ENCODE measurements at regions not wholly inside any gene's neighbourhood (a gene's known extent, or its start where the extent isn't known, plus 50 kb on each side); places are given as distances from the start of the nearest gene placed in this dataset.

GRCh38 chr5:2163940-2164490 is 281.3 kb upstream of the IRX4 start:
- Histone ChIP-seq H3K4me3 (ENCODE audit: low read length) (no peak overlapping the region), H3K27ac (ENCODE audit: low read length) (no peak overlapping the region), H3K27me3 (ENCODE audit: control insufficient read depth, insufficient read depth, low read length) (peaks cover 15% of the 10 kb centered on the region), H3K9me3 (replicated peaks; ENCODE audit: control insufficient read depth, low read depth, low read length) (no peaks in the 10 kb centered on the region), H3K36me3 (ENCODE audit: control insufficient read depth, insufficient read depth, low read length) (no peaks in the 10 kb centered on the region), H3K4me1 (ENCODE audit: control insufficient read depth, insufficient read depth, low read length) (no peaks in the 10 kb centered on the region)
- DNase-seq: no peak
- 63% methylated on average over 14 of the region's 16 CpGs for WGBS (ENCODE audit: insufficient coverage)

- Histone ChIP-seq H3K27ac (ENCODE audit: low read length) (no peak overlapping the region), H3K9me3 (replicated peaks; ENCODE audit: control insufficient read depth, low read depth, low read length) (no peaks in the 10 kb centered on the region), H3K4me3 (ENCODE audit: low read length) (no peak overlapping the region), H3K4me1 (ENCODE audit: control insufficient read depth, insufficient read depth, low read length) (no peaks in the 10 kb centered on the region), H3K27me3 (ENCODE audit: control insufficient read depth, insufficient read depth, low read length) (peaks cover 13% of the 10 kb centered on the region), H3K36me3 (ENCODE audit: control insufficient read depth, insufficient read depth, low read length) (no peaks in the 10 kb centered on the region)
- DNase-seq: no peak
- 84% methylated on average over 20 of the region's 20 CpGs for WGBS (ENCODE audit: insufficient coverage)
Measured at GRCh38 chr5:2163060-2163856, 280.5 kb upstream of the IRX4 start.

DNA sequence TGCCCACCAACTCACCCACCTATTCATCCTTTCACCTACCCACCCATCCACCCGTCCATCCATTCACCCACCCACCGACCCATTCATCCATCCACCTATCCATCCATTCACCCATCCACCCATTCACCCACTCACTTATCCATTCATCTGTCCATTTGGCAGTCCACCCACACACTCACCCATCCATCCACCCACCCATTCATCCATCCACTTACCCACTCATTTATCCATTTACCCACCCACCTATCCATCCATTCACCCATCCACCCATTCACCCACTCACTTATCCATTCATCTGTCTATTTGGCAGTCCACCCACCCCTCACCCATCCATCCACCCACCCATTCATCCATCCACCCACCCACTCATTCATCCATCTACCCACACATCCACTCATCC is 278.1 kb upstream of the IRX4 start:
- no peak for DNase-seq
- Histone ChIP-seq H3K27me3 (ENCODE audit: control insufficient read depth, insufficient read depth, low read length) (peaks cover 5% of the 10 kb centered on the region), H3K9me3 (replicated peaks; ENCODE audit: control insufficient read depth, low read depth, low read length) (no peaks in the 10 kb centered on the region), H3K4me1 (ENCODE audit: control insufficient read depth, insufficient read depth, low read length) (no peaks in the 10 kb centered on the region), H3K36me3 (ENCODE audit: control insufficient read depth, insufficient read depth, low read length) (no peaks in the 10 kb centered on the region), H3K27ac (ENCODE audit: low read length) (no peak overlapping the region), H3K4me3 (ENCODE audit: low read length) (no peak overlapping the region)
- 88% methylated on average over 2 of the region's 2 CpGs for WGBS (ENCODE audit: insufficient coverage)

- no peak overlapping the region for H3K4me3 ChIP-seq (ENCODE audit: low read length)
- H3K27ac ChIP-seq (ENCODE audit: low read length): no peak overlapping the region
- no peaks in the 10 kb centered on the region for H3K9me3 ChIP-seq (replicated peaks; ENCODE audit: control insufficient read depth, low read depth, low read length)
- no peak for DNase-seq
- no peaks in the 10 kb centered on the region for H3K27me3 ChIP-seq (ENCODE audit: control insufficient read depth, insufficient read depth, low read length)
- H3K36me3 ChIP-seq (ENCODE audit: control insufficient read depth, insufficient read depth, low read length): no peaks in the 10 kb centered on the region
- 74% methylated on average over 5 of the region's 9 CpGs for WGBS (ENCODE audit: insufficient coverage)
- H3K4me1 ChIP-seq (ENCODE audit: control insufficient read depth, insufficient read depth, low read length): no peaks in the 10 kb centered on the region
Measured at GRCh38 chr5:2158767-2159166, 276.0 kb upstream of the IRX4 start.

- no peaks in the 10 kb centered on the region for H3K4me1 ChIP-seq (ENCODE audit: control insufficient read depth, insufficient read depth, low read length)
- no peak overlapping the region for H3K4me3 ChIP-seq (ENCODE audit: low read length)
- DNase-seq: no peak
- no peaks in the 10 kb centered on the region for H3K27me3 ChIP-seq (ENCODE audit: control insufficient read depth, insufficient read depth, low read length)
- WGBS (ENCODE audit: insufficient coverage): 70% methylated on average over 4 of the region's 5 CpGs
- H3K27ac ChIP-seq (ENCODE audit: low read length): no peak overlapping the region
- H3K36me3 ChIP-seq (ENCODE audit: control insufficient read depth, insufficient read depth, low read length): no peaks in the 10 kb centered on the region
- H3K9me3 ChIP-seq (replicated peaks; ENCODE audit: control insufficient read depth, low read depth, low read length): no peaks in the 10 kb centered on the region
Measured at GRCh38 chr5:2158109-2158508, 275.4 kb upstream of the IRX4 start.

- no peaks in the 10 kb centered on the region for H3K4me1 ChIP-seq (ENCODE audit: control insufficient read depth, insufficient read depth, low read length)
- WGBS (ENCODE audit: insufficient coverage): 78% methylated on average over 9 of the region's 9 CpGs
- no peak for DNase-seq
Measured at GRCh38 chr5:2157372-2157771, 274.6 kb upstream of the IRX4 start.

DNA sequence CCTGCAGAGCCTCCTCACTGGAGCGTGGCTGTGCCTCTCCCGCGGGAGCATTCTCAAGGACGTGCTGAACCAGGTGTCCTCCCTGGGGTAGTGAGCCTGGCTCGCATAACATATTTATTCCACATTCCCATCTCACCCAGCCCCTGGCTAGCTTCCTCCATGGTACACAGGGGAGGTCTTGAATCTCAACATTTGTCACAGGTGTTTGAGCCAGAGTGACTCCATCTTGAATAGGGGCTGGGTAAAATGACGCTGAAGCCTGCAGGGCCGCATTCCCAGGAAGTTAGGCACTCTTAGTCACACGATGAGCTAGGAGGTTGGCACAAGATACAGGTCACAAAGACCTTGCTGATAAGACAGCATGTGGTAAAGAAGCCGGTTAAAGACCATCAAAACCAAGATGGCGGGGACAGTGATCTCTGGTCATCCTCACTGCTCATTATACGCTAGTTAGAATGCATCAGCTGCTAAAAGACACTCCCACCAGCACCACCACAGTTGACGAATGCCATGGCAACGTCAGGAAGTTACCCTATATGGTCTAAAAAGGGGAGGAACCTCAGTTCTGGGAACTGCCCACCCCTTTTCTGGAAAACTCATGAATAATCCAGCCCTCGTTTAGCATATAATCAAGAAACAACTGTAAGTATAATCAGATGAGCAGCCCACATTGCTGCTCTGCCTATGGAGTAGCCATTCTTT is 273.8 kb upstream of the IRX4 start:
- Histone ChIP-seq H3K27me3 (ENCODE audit: control insufficient read depth, insufficient read depth, low read length) (no peaks in the 10 kb centered on the region), H3K9me3 (replicated peaks; ENCODE audit: control insufficient read depth, low read depth, low read length) (no peaks in the 10 kb centered on the region), H3K36me3 (ENCODE audit: control insufficient read depth, insufficient read depth, low read length) (no peaks in the 10 kb centered on the region), H3K4me1 (ENCODE audit: control insufficient read depth, insufficient read depth, low read length) (no peaks in the 10 kb centered on the region), H3K27ac (ENCODE audit: low read length) (no peak overlapping the region), H3K4me3 (ENCODE audit: low read length) (no peak overlapping the region)
- 90% methylated on average over 9 of the region's 14 CpGs for WGBS (ENCODE audit: insufficient coverage)
- no peak for DNase-seq

More at GRCh38 chr5:2157372-2157771, 274.6 kb upstream of the IRX4 start:
- no peak overlapping the region for H3K27ac ChIP-seq (ENCODE audit: low read length)
- no peaks in the 10 kb centered on the region for H3K9me3 ChIP-seq (replicated peaks; ENCODE audit: control insufficient read depth, low read depth, low read length)
- no peaks in the 10 kb centered on the region for H3K36me3 ChIP-seq (ENCODE audit: control insufficient read depth, insufficient read depth, low read length)
- no peak overlapping the region for H3K4me3 ChIP-seq (ENCODE audit: low read length)
- H3K27me3 ChIP-seq (ENCODE audit: control insufficient read depth, insufficient read depth, low read length): no peaks in the 10 kb centered on the region

GRCh38 chr5:2155556-2155955 is 272.8 kb upstream of the IRX4 start:
- Histone ChIP-seq H3K9me3 (replicated peaks; ENCODE audit: control insufficient read depth, low read depth, low read length) (no peaks in the 10 kb centered on the region), H3K27ac (ENCODE audit: low read length) (no peak overlapping the region), H3K4me3 (ENCODE audit: low read length) (no peak overlapping the region), H3K36me3 (ENCODE audit: control insufficient read depth, insufficient read depth, low read length) (no peaks in the 10 kb centered on the region), H3K4me1 (ENCODE audit: control insufficient read depth, insufficient read depth, low read length) (no peaks in the 10 kb centered on the region), H3K27me3 (ENCODE audit: control insufficient read depth, insufficient read depth, low read length) (no peaks in the 10 kb centered on the region)
- 90% methylated on average over 18 of the region's 18 CpGs for WGBS (ENCODE audit: insufficient coverage)
- DNase-seq: no peak

DNA sequence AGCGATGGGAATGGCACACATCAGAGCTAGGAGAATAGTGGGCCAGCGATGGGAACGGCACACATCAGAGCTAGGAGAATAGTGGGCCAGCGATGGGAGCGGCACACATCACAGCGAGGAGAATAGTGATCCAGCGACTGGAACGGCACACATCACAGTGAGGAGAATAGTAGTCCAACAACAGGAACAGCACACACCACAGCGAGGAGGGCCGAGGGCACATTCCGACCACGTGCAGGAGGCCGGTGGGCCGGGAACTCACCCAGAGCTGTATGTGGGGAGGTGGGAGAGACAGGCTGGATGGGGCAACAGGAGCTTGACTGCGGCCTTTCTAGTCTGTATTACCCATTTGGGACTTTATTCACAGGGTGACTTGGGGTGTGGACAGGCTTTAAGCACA is 271.1 kb upstream of the IRX4 start:
- Histone ChIP-seq H3K27me3 (ENCODE audit: control insufficient read depth, insufficient read depth, low read length) (peaks cover 7% of the 10 kb centered on the region), H3K9me3 (replicated peaks; ENCODE audit: control insufficient read depth, low read depth, low read length) (no peaks in the 10 kb centered on the region), H3K4me1 (ENCODE audit: control insufficient read depth, insufficient read depth, low read length) (no peaks in the 10 kb centered on the region), H3K27ac (ENCODE audit: low read length) (no peak overlapping the region), H3K4me3 (ENCODE audit: low read length) (no peak overlapping the region), H3K36me3 (ENCODE audit: control insufficient read depth, insufficient read depth, low read length) (no peaks in the 10 kb centered on the region)
- WGBS (ENCODE audit: insufficient coverage): 95% methylated on average over 7 of the region's 15 CpGs
- DNase-seq: no peak

GRCh38 chr5:2153350-2153749 is 270.6 kb upstream of the IRX4 start:
- H3K4me3 ChIP-seq (ENCODE audit: low read length): no peak overlapping the region
- H3K36me3 ChIP-seq (ENCODE audit: control insufficient read depth, insufficient read depth, low read length): no peaks in the 10 kb centered on the region
- no peak overlapping the region for H3K27ac ChIP-seq (ENCODE audit: low read length)
- peaks cover 7% of the 10 kb centered on the region for H3K27me3 ChIP-seq (ENCODE audit: control insufficient read depth, insufficient read depth, low read length)
- no peak for DNase-seq
- H3K4me1 ChIP-seq (ENCODE audit: control insufficient read depth, insufficient read depth, low read length): no peaks in the 10 kb centered on the region
- no peaks in the 10 kb centered on the region for H3K9me3 ChIP-seq (replicated peaks; ENCODE audit: control insufficient read depth, low read depth, low read length)
- WGBS (ENCODE audit: insufficient coverage): 85% methylated on average over 6 of the region's 6 CpGs
